ENCODE measurements at regions not wholly inside any gene's neighbourhood (a gene's known extent, or its start where the extent isn't known, plus 50 kb on each side); places are given as distances from the start of the nearest gene placed in this dataset.

GRCh38 chr6:154583546-154584188, 73.2 kb upstream of the CNKSR3 start:
- ChIA-PET CTCF (interaction anchor here (0.6 kb wide), 1 partner anchor 45 kb away, joined by 4 read pairs; no protein-coding TSS in a partner anchor), POLR2A (ENCODE audit: low non-redundant PET) (no interaction called here)
- DNase-seq (ENCODE audit: low spot score) = no peak
- no peak for TF ChIP-seq CTCF (conservative IDR thresholded peaks at IDR 0.05; ENCODE audit: low read depth)
- H3K27ac ChIP-seq = no peak overlapping the region

GRCh38 chr6:154590756-154591155, 80.3 kb upstream of the CNKSR3 start:
- ChIA-PET CTCF (interaction anchor here (0.5 kb wide), 1 partner anchor 55 kb away, joined by 3 read pairs; no protein-coding TSS in a partner anchor), POLR2A (ENCODE audit: low non-redundant PET) (no interaction called here)
- H3K27ac ChIP-seq = no peak overlapping the region
- DNase-seq (ENCODE audit: low spot score) = no peak
- no peak for TF ChIP-seq CTCF (conservative IDR thresholded peaks at IDR 0.05; ENCODE audit: low read depth)

DNA sequence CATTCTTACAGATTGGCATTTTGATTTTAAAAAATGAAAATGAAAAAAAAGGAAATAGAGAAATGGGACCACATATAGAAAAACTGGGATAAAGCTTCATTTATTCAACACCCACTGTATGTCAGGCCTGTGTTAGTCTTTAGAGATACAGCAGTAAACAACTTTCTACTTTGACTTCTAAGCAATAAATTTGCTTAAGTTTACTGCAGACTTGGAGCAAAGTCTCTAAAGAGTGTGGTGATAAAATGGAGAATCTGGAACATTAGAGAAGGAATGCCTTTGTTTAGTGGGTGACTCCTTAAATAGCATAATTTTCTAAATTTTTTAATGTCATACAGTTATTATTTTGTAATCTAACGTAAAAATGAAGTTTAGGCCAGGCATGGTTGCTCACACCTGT, 80.7 kb upstream of the CNKSR3 start:
- no peak for DNase-seq (ENCODE audit: low spot score)
- ChIA-PET CTCF (no interaction called here), POLR2A (ENCODE audit: low non-redundant PET) (no interaction called here)
- no peak overlapping the region for H3K27ac ChIP-seq
- TF ChIP-seq CTCF (conservative IDR thresholded peaks at IDR 0.05; ENCODE audit: low read depth) = no peak

- POLR2A ChIA-PET (ENCODE audit: low non-redundant PET) = no interaction called here
These were observed 81.8 kb upstream of the CNKSR3 start for GRCh38 chr6:154592199-154592860.

DNA sequence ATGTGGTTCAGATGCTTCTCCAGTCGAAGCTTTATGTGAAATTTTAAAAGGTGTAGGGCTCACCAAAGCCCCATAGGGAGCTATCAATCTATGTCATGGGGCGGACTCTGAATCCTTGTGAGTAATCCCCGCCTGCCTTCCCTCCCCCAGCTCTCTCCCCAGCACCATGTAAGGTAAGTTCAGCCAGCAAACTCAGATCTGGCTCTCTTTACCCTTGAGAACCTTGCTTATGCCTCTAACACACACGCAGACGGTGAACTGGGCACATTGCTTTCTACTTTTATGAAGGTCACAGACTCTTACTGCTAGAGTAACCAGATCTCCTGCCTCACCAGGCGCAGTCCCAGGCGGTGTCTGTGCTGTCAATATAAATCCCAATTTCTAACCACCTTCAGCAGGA, 82.6 kb upstream of the CNKSR3 start:
- CTCF ChIA-PET = interaction anchor here (0.6 kb wide), 3 partner anchors 20 to 1128 kb away, joined by 3 to 4 read pairs (median 4); no protein-coding TSS in a partner anchor
- POLR2A ChIA-PET (ENCODE audit: low non-redundant PET) = no interaction called here
- no peak for DNase-seq (ENCODE audit: low spot score)
- H3K27ac ChIP-seq = no peak overlapping the region
- no peak for TF ChIP-seq CTCF (conservative IDR thresholded peaks at IDR 0.05; ENCODE audit: low read depth)

More at GRCh38 chr6:154592199-154592860, 81.8 kb upstream of the CNKSR3 start:
- no peak for DNase-seq (ENCODE audit: low spot score)
- CTCF ChIA-PET = interaction anchor here (0.6 kb wide), 1 partner anchor 21 kb away, joined by 4 read pairs; no protein-coding TSS in a partner anchor
- no peak overlapping the region for H3K27ac ChIP-seq
- no peak for TF ChIP-seq CTCF (conservative IDR thresholded peaks at IDR 0.05; ENCODE audit: low read depth)

DNA sequence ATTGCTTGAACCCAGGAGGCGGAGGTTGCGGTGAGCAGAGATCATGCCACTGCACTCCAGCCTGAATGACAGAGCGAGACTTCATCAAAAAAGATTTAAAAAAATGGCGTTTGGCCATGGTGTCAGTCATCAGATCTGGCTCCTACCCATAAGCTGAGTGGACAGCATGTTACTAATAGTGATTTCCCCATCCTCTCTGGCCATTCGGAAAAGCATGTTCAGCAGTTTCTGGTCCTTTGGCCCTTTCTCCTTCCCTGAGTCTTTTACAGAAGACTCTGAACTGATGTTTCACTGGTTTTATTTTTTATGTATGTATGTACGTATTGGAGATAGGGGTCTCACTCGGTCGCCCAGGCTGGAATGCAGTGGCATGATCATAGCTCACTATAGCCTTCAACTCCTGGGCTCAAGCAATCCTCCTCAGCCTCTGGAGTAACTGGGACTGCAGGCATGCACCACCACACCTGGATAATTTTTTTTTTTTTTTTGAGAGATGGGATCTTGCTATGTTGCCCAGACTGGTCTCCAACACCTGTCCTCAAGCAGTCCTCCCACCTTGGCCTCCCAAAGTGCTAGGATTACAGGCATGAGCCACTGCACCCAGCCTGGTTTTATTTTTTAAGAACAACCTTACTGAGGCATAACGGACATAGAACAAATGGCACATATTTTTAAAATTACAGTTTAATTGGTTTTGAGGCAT, 84.2 kb upstream of the CNKSR3 start:
- no peak for TF ChIP-seq CTCF (conservative IDR thresholded peaks at IDR 0.05; ENCODE audit: low read depth)
- ChIA-PET POLR2A (ENCODE audit: low non-redundant PET) (no interaction called here), CTCF (no interaction called here)
- no peak for DNase-seq (ENCODE audit: low spot score)
- no peak overlapping the region for H3K27ac ChIP-seq
